Posterior vena cava (tissue), 2 donors: ENCODE measurements at regions not wholly inside any gene's neighbourhood (a gene's known extent, or its start where the extent isn't known, plus 50 kb on each side); places are given as distances from the start of the nearest gene placed in this dataset.
"Not testable (repeated sequence)": the region's sequence is repeated elsewhere in the genome, so short reads cannot be mapped to it uniquely, and the experiment has no call there.

Experiments used
- DNase-seq: peaks from one replicate; pipeline ENCODE4 v3.0.0-alpha.2; 2020; ENCODE audit warnings: low spot score
- intact Hi-C, 2 donors: fragments of 100-400 bp; cut with DNase I; formaldehyde crosslinking; loops; one replicate each; pipeline versions ENCODE4 v1.14.1 to v1.14.2; 2022 to 2023
- donor health status: DM: yes; HTN: yes; CAD: no.
- donor health status: DM: yes; HTN: yes; CAD: no.

DNA sequence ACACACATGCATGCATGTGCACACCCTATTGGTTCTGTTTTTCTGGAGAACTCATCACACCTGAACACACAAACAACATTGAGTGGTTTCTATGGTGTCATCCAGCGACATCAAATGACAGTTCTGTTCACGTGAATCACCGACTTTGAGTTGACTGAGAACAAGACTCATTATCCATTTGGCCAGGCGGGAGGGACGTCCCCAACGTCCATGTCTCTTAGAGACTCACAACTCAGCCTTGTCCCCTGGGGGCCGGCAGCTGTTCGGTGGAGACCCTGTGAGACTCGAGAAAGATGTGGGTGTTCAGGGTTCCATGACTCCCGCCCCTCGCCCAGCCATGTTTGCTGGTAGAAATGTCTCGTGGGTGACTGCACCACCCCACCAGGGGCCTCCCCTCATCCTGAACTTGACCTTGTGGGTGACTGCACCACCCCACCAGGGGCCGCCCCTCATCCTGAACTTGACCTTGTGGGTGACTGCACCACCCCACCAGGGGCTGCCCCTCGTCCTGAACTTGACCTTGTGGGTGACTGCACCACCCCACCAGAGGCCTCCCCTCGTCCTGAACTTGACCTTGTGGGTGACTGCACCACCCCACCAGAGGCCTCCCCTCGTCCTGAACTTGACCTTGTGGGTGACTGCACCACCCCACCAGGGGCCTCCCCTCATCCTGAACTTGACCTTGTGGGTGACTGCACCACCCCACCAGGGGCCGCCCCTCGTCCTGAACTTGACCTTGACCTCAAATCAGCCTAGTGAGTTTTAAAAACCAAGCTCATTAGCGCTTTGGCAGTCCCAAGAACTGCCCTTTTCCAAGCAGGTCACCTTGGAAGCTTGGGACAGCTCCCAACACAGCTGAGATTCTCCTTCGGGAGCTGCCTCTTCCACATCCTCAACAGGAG lies 163.8 kb downstream of the SHANK2 start:
- DNase-seq, intact Hi-C loops: not testable (repeated sequence)

DNA sequence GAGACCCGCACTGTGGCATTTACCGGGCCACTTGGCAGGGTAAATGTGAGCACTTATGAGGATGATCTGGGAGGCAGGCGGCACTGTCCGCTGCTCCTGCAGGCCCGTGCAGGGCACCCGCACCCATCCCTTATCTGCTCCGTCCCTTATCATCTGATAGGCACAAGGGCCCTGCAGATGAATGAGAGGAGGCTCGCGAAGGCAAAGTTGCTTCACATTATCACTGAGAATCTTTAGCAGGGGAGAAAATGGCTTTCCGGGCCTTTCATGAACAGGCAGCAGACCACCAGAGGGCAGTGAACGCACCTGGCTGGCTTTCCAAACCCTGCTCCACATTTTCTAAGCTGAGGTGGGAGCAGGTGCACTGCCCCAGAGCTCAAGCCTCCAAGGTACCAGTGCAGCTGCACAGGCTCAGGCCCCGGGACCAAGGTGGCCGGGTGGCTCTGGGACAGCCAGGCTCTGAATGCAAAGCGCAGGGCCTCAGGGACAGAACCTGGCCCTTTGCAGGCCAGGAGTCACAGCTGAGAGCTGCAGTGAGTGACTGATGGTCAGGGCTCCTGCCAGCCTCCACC lies 165.6 kb downstream of the SHANK2 start:
- intact Hi-C loops, result no loop called here
- no peak for DNase-seq

DNA sequence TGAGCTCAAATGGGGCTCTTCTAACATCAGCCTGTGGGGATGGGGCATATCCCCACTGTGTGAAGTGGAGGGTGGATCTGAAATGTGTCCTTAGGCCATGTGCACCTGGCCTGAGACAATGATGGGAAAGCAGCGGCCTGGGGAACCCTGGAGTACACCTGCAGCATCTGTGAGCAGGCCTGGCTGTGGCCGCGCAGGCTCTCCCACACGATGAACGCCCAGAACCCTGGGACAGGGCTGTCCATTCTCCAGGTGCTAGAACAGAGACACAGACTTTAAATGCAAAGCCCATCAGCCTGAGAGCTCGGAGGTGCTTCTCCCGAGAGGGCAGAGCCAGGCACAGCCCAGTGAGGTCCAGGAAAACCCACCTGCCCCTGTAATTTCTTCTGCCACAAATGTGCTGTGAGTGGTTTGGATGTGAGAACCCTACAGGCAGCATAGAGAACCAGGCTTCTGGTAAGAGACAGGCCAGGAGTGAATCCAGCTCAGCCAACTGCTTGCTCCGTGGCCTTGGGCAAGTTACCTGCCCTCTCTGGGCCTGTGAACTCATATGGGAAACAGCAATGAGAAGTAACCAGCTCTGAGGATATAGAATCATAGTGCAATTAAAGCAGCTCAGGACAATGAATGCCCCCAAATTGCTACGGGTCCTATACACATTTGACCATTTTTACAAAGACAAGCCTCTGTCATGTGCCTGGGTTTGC lies 167.9 kb downstream of the SHANK2 start:
- no peak for DNase-seq
- intact Hi-C loops, result no loop called here

DNA sequence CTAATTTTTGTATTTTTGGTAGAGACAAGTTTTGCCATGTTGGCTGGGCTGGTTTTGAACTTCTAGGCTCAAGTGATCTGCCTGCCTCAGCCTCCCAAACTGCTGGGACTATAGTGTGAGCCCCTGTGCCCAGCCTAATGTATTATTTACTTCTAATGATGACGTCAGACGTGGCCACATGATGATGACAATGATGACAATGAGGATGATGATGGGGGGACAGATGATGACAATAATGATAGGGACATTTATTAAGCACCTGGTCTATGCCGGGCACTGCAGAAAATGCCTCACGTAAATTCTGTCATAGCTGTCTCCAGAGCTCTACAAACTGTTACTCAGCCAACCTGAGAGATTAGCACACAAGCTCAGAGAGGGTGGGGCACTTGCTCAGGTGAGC lies 169.3 kb downstream of the SHANK2 start:
- intact Hi-C loops, result no loop called here
- DNase-seq, result no peak

DNA sequence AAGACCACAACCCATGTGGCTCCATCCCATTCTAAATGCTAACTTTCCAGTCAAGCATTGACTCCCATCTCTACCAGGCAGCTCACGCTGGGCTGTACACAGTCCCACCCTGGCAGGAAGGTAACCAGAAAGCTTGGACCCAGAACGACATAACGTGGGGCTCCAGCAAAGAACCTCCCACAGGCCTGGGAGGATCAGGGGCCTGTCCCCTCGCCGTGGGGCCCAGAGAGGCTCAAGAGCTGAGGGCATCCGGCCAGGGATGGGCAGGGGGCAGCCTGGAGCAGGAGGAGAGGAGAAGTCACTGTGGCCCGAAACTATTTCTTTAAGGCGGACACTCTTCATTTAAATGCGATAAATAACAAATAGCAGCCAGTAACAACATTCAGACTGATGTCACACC lies 169.9 kb downstream of the SHANK2 start:
- intact Hi-C loops, result no loop called here

DNA sequence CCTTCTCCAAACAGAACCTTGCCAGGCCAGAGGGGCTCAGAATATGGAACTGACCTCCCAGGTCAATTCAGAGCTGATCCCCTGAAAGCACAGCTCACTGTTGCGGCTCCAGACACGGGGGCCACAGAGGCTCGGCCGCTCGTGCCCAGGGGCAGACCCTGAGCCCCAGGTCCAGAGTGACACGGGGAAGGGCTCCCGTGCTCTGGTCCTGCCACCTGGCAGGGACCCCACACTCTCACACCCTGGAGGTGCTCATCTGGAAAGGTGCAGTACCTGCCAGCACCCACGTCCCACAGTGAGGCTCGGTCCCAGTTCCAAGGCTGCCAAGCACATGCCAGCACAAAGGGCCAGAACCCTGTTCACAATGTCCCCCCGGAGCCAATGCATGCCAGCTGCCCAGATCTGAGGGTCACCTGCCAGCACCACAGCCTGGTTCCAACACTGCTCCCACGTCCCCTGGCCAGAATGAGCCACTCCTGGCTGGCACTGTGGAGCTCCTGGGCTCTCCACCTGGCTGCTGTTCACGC lies 170.6 kb downstream of the SHANK2 start:
- DNase-seq, result no peak

More for the DNA sequence above, 169.9 kb downstream of the SHANK2 start:
- no peak for DNase-seq

DNA sequence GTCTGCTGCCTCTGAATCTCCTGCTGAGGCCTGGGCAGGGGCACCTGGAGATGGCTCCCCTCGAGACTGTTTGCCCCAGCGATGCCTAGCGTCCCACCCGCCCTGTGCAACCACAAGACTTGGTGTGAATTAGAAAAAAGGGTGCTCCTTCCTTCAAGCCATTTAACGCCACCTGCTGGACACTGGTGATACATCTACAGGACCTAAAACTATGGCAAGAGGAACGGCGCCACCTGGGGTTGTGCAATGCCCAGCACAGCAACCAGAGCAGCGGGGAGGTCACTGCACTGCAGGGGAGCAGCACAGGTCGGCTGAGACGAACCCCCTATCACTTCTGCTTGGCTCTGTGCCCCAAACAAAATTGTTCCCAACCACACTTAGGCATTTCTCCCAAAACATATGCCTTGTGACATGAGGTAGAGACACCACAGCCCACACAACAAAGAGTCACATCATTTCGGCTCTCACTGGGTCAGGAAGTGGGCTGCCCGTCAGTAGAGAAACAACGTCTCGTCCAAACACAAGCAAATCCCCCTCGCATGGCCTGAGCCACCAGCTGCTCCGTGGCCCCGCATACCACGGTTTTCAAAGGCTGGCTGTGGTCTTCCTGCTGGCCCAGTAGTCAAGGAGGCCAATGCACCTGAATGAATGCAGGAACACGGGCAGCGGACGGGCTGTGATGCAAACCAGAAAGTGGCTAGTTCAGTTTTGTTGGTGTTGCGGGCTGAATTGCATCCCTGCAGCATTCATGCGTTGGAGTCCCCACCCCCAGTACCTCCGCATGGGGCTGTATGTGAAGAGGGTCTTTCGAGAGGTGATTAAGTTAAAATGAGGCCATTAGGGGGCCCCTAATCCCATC lies 171.9 kb downstream of the SHANK2 start:
- DNase-seq, result no peak
- intact Hi-C loops, result no loop called here

More for the DNA sequence above, 170.6 kb downstream of the SHANK2 start:
- intact Hi-C loops, result no loop called here

DNA sequence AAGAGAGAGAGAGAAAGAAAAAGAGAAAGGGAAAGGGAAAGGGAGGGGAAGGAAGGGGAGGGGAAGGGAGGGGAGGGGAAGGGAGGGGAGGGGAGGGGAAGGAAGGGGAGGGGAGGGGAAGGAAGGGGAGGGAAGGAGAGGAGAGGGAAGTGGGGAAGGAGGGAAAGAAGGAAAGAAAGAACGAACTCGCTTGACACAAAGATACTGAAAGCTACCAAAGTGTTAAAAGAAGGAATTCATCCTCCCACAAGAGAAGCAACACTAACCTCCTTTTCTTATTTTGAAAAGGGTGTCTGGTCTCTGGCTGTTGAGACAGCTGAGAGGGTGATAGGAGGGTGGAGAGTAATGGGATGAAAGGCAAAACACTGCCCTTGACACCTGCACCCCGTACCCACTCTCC lies 172.6 kb downstream of the SHANK2 start:
- DNase-seq, result no peak
- intact Hi-C loops, result no loop called here

DNA sequence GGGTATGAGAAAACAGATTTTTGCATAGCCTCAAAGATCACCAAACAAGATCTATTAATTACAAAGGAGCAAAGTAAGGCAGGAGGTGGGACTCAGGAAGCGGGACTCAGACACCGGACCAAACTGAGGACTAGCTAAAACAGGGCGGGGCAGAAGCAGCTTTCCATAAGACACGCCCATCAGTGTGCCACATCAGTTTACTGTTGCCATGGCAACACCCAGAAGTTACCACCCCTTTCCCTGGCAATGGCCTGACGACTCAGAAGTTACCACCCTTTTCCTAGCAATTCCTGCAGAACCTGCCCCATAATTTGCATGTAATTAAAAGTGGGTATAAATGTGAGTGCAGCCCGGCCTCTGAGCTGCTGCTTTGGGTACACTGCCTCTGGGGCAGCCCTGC lies 173.9 kb downstream of the SHANK2 start:
- intact Hi-C loops, result no loop called here
- no peak for DNase-seq

DNA sequence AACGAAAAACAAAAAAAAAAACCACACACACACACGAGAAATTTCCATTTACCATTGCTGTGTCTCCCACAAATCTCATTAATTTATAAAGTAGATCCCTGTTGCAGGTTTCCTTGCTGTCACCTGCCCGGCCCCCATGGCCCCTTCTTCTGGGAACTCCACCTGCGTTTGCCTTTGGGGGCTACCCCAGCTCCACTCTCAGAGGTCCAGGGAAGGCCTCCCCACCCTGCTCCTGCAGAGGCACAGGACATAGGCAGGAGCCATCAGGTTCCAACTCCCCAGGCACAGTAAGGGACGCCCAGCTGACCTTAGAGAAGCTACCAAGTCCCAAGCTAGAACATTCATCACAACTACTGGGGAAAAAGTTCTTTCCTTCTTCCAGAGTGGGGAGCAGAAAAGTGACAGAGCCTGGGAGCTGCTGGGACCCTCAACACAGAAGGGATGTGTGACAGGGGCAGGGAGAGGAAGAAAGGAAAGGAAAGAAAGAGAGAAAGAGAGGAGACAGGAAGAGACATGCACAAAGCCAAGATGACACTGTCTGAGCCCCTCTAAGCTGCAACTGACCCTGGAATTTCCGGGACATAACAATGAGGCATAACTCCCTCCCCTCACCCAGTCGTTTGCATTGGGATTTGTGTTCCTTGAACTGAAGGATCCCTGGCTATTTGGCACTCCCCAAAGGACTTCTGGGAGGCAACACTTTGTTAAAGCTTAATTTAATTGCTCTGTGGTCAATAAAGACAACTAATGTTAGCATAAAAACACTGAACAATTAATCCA lies 175.7 kb downstream of the SHANK2 start:
- intact Hi-C loops, result no loop called here

DNA sequence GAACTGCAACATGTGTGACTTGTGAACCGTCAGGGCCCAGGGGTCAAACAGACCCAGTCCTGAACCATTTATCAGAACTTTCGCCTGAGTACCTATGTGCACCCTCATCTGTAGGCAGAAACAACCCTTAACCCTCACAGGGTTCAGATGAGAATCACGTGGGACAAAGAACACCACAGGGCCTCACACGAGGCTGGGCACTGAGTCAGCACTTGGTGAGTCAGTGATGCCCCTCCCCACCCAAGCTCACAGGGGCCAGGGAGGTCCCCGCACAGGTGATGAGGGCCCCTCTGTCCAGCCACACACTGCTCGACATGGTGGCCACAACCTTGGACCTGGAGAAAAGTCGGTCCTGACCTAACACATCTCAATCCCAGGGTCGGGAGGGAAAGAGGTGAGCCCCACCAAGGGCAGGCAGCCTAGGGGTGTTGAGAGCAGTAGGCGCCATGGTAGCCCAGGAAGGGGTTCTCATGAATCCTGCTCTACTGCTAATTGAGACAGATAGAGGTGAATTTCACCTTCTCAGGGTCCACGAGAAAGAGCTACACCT lies 176.4 kb downstream of the SHANK2 start:
- intact Hi-C loops, result no loop called here
- no peak for DNase-seq

More for the DNA sequence above, 175.7 kb downstream of the SHANK2 start:
- no peak for DNase-seq

DNA sequence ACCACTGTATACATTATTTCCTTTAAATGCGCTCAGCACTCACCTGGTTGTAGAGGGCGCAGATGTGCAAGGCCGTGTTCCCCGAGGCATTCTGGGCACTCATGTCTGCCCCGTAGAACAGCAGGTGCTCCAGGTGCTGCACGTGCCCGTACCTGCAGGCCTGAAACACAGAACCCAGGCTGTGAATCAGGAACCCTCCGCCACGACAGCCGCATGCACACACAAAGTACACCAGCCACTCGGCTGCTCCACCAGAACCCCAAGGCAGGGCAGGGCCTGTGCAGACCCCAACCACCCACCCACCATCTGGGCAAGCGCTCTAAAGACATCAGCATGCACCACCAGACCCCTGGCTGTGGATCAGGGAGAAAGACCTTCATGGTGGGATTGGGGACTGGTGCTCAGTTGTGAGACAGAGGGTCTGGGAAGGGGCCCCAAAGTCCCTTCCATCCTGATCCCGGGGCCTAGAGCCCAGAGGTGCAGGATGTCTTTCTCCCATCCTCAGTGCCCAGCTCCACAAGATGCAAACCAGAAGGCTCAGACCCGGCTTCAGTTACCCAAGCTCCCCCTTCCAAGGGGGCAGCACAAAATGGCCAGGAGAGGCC lies 177.2 kb downstream of the SHANK2 start:
- no peak for DNase-seq
- intact Hi-C loops, result no loop called here

DNA sequence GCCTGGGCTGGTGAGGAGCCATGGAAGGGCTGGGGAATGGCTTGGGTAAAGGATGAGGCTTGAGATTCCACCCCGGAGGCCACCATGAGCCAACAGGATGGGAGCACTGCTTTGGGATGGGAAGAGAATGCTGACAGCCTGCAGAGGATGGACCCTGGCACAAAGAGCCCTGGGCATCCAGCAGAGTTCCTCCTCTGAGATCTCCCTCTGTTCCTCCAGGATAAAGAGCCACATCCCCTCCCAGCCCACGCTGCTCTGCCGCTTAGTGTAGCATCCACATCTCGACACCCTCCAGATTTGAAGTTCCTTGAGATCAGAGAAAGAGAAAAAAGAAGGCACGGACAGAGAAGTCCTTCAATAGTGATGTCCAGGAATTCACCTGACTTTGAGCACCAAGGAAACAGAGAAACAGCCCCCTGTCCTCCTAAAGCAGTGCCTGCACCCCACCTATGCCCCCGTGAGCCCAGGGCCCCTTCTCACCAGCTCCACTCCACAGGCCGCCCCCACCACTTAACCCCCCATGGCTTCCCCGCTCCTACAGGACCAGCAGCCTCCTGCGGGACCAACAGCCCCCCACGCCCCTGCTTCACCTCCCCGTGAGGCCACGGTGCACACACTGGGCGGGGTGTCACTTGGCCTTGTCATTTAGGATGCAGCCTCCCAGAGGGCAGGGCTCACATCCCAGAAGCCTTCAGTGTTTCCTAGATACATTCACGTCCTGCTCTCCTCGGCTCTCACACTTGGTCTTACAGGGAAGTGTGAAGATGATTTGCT lies 180.5 kb downstream of the SHANK2 start:
- no peak for DNase-seq
- intact Hi-C loops, result no loop called here

DNA sequence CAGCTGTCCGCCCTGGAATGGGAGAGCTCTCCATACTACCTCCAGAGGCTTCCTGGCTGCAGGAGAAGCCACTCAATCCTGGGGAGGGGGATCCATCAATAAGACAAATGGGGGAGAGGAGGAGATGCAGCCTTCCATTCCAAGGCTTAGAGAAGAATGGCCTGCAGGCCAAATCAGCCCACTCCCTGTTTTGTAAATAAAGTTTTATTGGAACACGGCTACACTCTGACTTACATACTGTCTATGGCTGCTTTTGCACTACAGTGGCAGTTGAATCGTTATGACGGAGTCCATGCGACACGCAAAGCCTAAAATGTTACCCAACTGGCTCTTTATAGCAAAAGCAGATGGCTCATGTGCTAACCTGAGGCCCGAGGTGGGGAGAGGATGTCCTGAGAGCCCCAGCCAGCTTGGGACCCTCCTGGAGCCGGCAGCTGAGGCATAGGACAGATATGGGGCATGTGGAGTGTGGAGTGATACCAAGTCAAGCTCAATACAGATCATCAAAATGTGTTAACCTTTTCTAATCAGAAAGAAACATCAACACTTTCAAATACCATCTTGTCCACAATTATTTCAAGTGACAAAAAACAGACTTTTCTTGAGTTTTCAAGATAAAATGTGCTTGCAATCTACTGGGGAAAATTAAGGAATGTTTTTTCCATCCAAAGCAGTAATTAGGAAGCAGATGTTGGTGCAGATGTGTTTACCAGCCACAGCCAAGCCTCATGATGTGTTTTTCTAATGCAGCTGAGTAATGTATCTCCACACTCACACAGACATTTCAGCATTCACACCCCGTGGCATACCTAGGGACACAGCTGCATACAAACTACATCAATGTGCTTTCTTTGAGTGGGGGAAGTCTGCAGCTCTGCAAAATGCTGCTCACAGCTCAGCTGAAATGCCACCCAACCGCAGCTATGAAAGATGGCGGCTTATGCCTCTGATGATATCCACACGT lies 181.6 kb downstream of the SHANK2 start:
- intact Hi-C loops, result no loop called here
- no peak for DNase-seq

DNA sequence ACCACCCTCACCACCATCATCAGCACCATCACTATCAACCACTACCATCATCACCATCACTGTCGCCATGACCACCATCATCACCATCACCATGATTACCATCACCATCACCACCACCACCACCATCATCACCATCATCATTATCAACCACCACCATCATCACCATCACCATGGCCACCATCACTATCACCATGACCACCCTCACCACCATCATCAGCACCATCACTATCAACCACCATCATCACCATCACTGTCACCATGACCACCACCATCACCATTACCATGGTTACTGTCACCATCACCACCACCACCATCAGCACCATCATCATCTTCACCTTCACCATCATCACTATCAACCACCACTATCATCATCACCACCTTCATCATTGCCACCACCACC lies 183.4 kb downstream of the SHANK2 start:
- intact Hi-C loops, result no loop called here
- no peak for DNase-seq

DNA sequence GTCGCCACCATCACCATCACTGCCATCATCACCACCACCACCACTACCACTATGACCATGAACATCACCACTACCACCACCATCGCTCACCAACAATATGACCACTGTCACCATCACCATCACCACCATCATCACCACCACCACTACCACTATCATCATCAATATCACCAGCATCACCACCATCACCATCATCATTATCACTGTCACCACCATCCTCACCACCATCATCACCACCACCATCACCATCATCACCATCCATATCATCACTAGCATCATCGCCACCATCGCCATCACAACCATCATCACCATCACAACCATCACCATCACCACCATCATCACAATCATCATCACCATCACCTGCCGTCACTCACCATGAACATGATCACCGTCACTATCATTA lies 184.6 kb downstream of the SHANK2 start:
- intact Hi-C loops, result no loop called here
- DNase-seq, result no peak
